ENCODE measurements at regions not wholly inside any gene's neighbourhood (a gene's known extent, or its start where the extent isn't known, plus 50 kb on each side); places are given as distances from the start of the nearest gene placed in this dataset.
"Not testable (repeated sequence)": the region's sequence is repeated elsewhere in the genome, so short reads cannot be mapped to it uniquely, and the experiment has no call there.

- no peak overlapping the region for H3K27ac Mint-ChIP-seq
- DNase-seq: no peak
- H3K27me3 Mint-ChIP-seq: no peaks in the 10 kb centered on the region
- no peaks in the 10 kb centered on the region for H3K9me3 Mint-ChIP-seq
- H3K4me1 Mint-ChIP-seq: peaks cover 2% of the 10 kb centered on the region
- H3K4me3 Mint-ChIP-seq: no peak overlapping the region
- H3K36me3 Mint-ChIP-seq: no peaks in the 10 kb centered on the region
Measured at GRCh38 chr13:108096301-108096915, 118.9 kb downstream of the LIG4 start.

GRCh38 chr13:108095036-108095435 is 120.3 kb downstream of the LIG4 start:
- Mint-ChIP-seq H3K27ac (peak overlapping the region; percentile 49), H3K9me3 (no peaks in the 10 kb centered on the region), H3K4me1 (peaks cover 2% of the 10 kb centered on the region), H3K27me3 (no peaks in the 10 kb centered on the region), H3K36me3 (no peaks in the 10 kb centered on the region), H3K4me3 (no peak overlapping the region)
- no peak for DNase-seq

- Mint-ChIP-seq H3K9me3 (no peaks in the 10 kb centered on the region), H3K4me3 (no peak overlapping the region), H3K27me3 (no peaks in the 10 kb centered on the region), H3K27ac (no peak overlapping the region), H3K4me1 (peaks cover 2% of the 10 kb centered on the region), H3K36me3 (no peaks in the 10 kb centered on the region)
- no peak for DNase-seq
Measured at GRCh38 chr13:108093616-108094015, 121.7 kb downstream of the LIG4 start.

GRCh38 chr13:108087810-108088209 is 127.5 kb downstream of the LIG4 start:
- no peaks in the 10 kb centered on the region for H3K9me3 Mint-ChIP-seq
- H3K4me3 Mint-ChIP-seq: no peak overlapping the region
- H3K27me3 Mint-ChIP-seq: no peaks in the 10 kb centered on the region
- H3K27ac Mint-ChIP-seq: no peak overlapping the region
- H3K36me3 Mint-ChIP-seq: no peaks in the 10 kb centered on the region
- no peaks in the 10 kb centered on the region for H3K4me1 Mint-ChIP-seq
- no peak for DNase-seq

GRCh38 chr13:108086678-108087077 is 128.7 kb downstream of the LIG4 start:
- Mint-ChIP-seq H3K9me3 (no peaks in the 10 kb centered on the region), H3K27ac (no peak overlapping the region), H3K36me3 (no peaks in the 10 kb centered on the region), H3K4me1 (no peaks in the 10 kb centered on the region), H3K27me3 (no peaks in the 10 kb centered on the region), H3K4me3 (no peak overlapping the region)
- no peak for DNase-seq

GRCh38 chr13:108084840-108085239 is 130.5 kb downstream of the LIG4 start:
- no peaks in the 10 kb centered on the region for H3K9me3 Mint-ChIP-seq
- no peaks in the 10 kb centered on the region for H3K4me1 Mint-ChIP-seq
- no peaks in the 10 kb centered on the region for H3K36me3 Mint-ChIP-seq
- H3K27ac Mint-ChIP-seq: no peak overlapping the region
- DNase-seq: no peak
- H3K27me3 Mint-ChIP-seq: no peaks in the 10 kb centered on the region
- no peak overlapping the region for H3K4me3 Mint-ChIP-seq

GRCh38 chr13:108083056-108083455 is 132.3 kb downstream of the LIG4 start:
- H3K4me3 Mint-ChIP-seq: no peak overlapping the region
- H3K27ac Mint-ChIP-seq: no peak overlapping the region
- no peaks in the 10 kb centered on the region for H3K4me1 Mint-ChIP-seq
- no peaks in the 10 kb centered on the region for H3K27me3 Mint-ChIP-seq
- H3K9me3 Mint-ChIP-seq: peaks cover 5% of the 10 kb centered on the region
- no peak for DNase-seq
- no peaks in the 10 kb centered on the region for H3K36me3 Mint-ChIP-seq

- H3K27me3 Mint-ChIP-seq: no peaks in the 10 kb centered on the region
- H3K9me3 Mint-ChIP-seq: peaks cover 5% of the 10 kb centered on the region
- H3K27ac Mint-ChIP-seq: no peak overlapping the region
- no peak for DNase-seq
- no peak overlapping the region for H3K4me3 Mint-ChIP-seq
- H3K4me1 Mint-ChIP-seq: no peaks in the 10 kb centered on the region
- H3K36me3 Mint-ChIP-seq: no peaks in the 10 kb centered on the region
Measured at GRCh38 chr13:108082481-108082880, 132.9 kb downstream of the LIG4 start.

GRCh38 chr13:108077284-108077683 is 138.1 kb downstream of the LIG4 start:
- no peak for DNase-seq
- Mint-ChIP-seq H3K36me3 (no peaks in the 10 kb centered on the region), H3K4me1 (no peaks in the 10 kb centered on the region)

GRCh38 chr13:108074429-108074828 is 140.9 kb downstream of the LIG4 start:
- not testable (repeated sequence) for H3K4me3 Mint-ChIP-seq, DNase-seq, H3K27me3 Mint-ChIP-seq, H3K4me1 Mint-ChIP-seq, H3K27ac Mint-ChIP-seq, H3K36me3 Mint-ChIP-seq
- peaks cover 21% of the 10 kb centered on the region for H3K9me3 Mint-ChIP-seq

More at GRCh38 chr13:108077284-108077683, 138.1 kb downstream of the LIG4 start:
- Mint-ChIP-seq H3K27me3 (no peaks in the 10 kb centered on the region), H3K9me3 (peaks cover 21% of the 10 kb centered on the region), H3K4me3 (no peak overlapping the region), H3K27ac (no peak overlapping the region)

- Mint-ChIP-seq H3K4me1 (peaks cover 10% of the 10 kb centered on the region), H3K27me3 (no peaks in the 10 kb centered on the region), H3K36me3 (peaks cover 3% of the 10 kb centered on the region), H3K9me3 (peaks cover 8% of the 10 kb centered on the region), H3K4me3 (no peak overlapping the region), H3K27ac (peak overlapping the region; percentile 59)
- no peak for DNase-seq
Measured at GRCh38 chr13:108070925-108071324, 144.4 kb downstream of the LIG4 start.

- H3K27ac Mint-ChIP-seq: peak overlapping the region; percentile 59
- H3K4me3 Mint-ChIP-seq: no peak overlapping the region
- H3K4me1 Mint-ChIP-seq: peaks cover 10% of the 10 kb centered on the region
- peaks cover 3% of the 10 kb centered on the region for H3K36me3 Mint-ChIP-seq
- peaks cover 5% of the 10 kb centered on the region for H3K9me3 Mint-ChIP-seq
- H3K27me3 Mint-ChIP-seq: no peaks in the 10 kb centered on the region
- no peak for DNase-seq
Measured at GRCh38 chr13:108070491-108070890, 144.8 kb downstream of the LIG4 start.

- H3K4me1 Mint-ChIP-seq: peaks cover 10% of the 10 kb centered on the region
- H3K27ac Mint-ChIP-seq: peak overlapping the region; percentile 72
- peaks cover 5% of the 10 kb centered on the region for H3K9me3 Mint-ChIP-seq
- peaks cover 3% of the 10 kb centered on the region for H3K36me3 Mint-ChIP-seq
- no peak for DNase-seq
- no peak overlapping the region for H3K4me3 Mint-ChIP-seq
- H3K27me3 Mint-ChIP-seq: no peaks in the 10 kb centered on the region
Measured at GRCh38 chr13:108069521-108070210, 145.7 kb downstream of the LIG4 start.

GRCh38 chr13:108064372-108064771 is 151.0 kb downstream of the LIG4 start:
- H3K4me3 Mint-ChIP-seq, DNase-seq, H3K4me1 Mint-ChIP-seq, H3K36me3 Mint-ChIP-seq, H3K27ac Mint-ChIP-seq, H3K27me3 Mint-ChIP-seq: not testable (repeated sequence)
- H3K9me3 Mint-ChIP-seq: peaks cover 14% of the 10 kb centered on the region

GRCh38 chr13:108060111-108060510 is 155.2 kb downstream of the LIG4 start:
- no peaks in the 10 kb centered on the region for H3K27me3 Mint-ChIP-seq
- DNase-seq: no peak
- peaks cover 12% of the 10 kb centered on the region for H3K9me3 Mint-ChIP-seq
- no peak overlapping the region for H3K27ac Mint-ChIP-seq
- H3K36me3 Mint-ChIP-seq: no peaks in the 10 kb centered on the region
- no peaks in the 10 kb centered on the region for H3K4me1 Mint-ChIP-seq
- no peak overlapping the region for H3K4me3 Mint-ChIP-seq

- Mint-ChIP-seq H3K27me3 (no peaks in the 10 kb centered on the region), H3K4me1 (peaks cover 2% of the 10 kb centered on the region), H3K27ac (no peak overlapping the region), H3K9me3 (no peaks in the 10 kb centered on the region), H3K36me3 (no peaks in the 10 kb centered on the region), H3K4me3 (no peak overlapping the region)
- DNase-seq: no peak
Measured at GRCh38 chr13:108056278-108056677, 159.1 kb downstream of the LIG4 start.

All from activated naive CD8-positive, alpha-beta T cell treated with anti-CD3 and anti-CD28 coated beads for 36 hours (primary cell).